Sigmoid colon (tissue), 3 donors: ENCODE measurements at regions not wholly inside any gene's neighbourhood (a gene's known extent, or its start where the extent isn't known, plus 50 kb on each side); places are given as distances from the start of the nearest gene placed in this dataset.

Source experiments
- POLR2A ChIP-seq, 2 donors: fragments of 450-650 bp; IDR thresholded peaks; one replicate each; pipeline ENCODE4 v1.6.1; 2016; ENCODE audit warnings: antibody characterized with exemption in 2 of 2, mild to moderate bottlenecking in 2 of 2, moderate library complexity in 2 of 2
- TF ChIP-seq, protein P1 (sequence below), 4 experiments: fragments of 450-650 bp in 3 of 4; fragments of 200-600 bp in 1 of 4; IDR thresholded peaks; one replicate each; pipeline ENCODE4 v1.5.1; 2016 to 2019; ENCODE audit warnings: antibody characterized with exemption in 4 of 4, mild to moderate bottlenecking in 3 of 4, moderate library complexity in 2 of 4

DNA sequence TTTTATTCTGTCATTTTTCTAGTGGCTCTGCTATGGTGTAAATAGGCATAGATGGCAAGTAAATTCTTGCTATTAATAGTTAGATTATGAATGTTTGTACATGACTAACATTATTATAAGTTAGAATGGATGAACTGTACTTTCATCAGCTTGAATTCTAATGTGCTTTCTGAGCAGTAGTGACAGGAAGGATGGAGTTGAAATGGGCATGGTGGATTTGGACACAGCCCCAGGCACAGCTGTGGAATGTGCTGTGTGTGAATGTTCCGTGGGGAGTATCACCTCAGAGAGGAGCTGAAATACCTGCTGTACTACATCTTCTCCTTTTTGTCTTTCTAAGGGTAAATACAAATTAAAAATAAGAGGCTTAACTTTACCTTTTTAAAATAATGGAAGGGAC, 66.8 kb downstream of the FBXO5 start:
- TF ChIP-seq POLR2A (IDR thresholded peaks at IDR 0.05) = no peak
- TF ChIP-seq, protein P1, sequence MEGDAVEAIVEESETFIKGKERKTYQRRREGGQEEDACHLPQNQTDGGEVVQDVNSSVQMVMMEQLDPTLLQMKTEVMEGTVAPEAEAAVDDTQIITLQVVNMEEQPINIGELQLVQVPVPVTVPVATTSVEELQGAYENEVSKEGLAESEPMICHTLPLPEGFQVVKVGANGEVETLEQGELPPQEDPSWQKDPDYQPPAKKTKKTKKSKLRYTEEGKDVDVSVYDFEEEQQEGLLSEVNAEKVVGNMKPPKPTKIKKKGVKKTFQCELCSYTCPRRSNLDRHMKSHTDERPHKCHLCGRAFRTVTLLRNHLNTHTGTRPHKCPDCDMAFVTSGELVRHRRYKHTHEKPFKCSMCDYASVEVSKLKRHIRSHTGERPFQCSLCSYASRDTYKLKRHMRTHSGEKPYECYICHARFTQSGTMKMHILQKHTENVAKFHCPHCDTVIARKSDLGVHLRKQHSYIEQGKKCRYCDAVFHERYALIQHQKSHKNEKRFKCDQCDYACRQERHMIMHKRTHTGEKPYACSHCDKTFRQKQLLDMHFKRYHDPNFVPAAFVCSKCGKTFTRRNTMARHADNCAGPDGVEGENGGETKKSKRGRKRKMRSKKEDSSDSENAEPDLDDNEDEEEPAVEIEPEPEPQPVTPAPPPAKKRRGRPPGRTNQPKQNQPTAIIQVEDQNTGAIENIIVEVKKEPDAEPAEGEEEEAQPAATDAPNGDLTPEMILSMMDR (IDR thresholded peaks at IDR 0.05) = no peak
